DND-41 (cell line): ENCODE measurements at regions not wholly inside any gene's neighbourhood (a gene's known extent, or its start where the extent isn't known, plus 50 kb on each side); places are given as distances from the start of the nearest gene placed in this dataset.
"Not testable (repeated sequence)": the region's sequence is repeated elsewhere in the genome, so short reads cannot be mapped to it uniquely, and the experiment has no call there.

Experiments
- CTCF ChIP-seq: IDR thresholded peaks from 2 replicates; pipeline ENCODE4 v1.5.1; 2012; ENCODE audit warnings: borderline replicate concordance, low read length, moderate library complexity, mild to moderate bottlenecking; ENCODE audit not compliant: poor library complexity, severe bottlenecking; ENCODE audit errors: extremely low read depth
- EZH2 ChIP-seq: IDR thresholded peaks from 3 replicates; pipeline ENCODE4 v1.6.1; 2012; ENCODE audit warnings: borderline replicate concordance, low read depth, mild to moderate bottlenecking, moderate library complexity, low read length, inconsistent platforms; ENCODE audit not compliant: severe bottlenecking

DNA sequence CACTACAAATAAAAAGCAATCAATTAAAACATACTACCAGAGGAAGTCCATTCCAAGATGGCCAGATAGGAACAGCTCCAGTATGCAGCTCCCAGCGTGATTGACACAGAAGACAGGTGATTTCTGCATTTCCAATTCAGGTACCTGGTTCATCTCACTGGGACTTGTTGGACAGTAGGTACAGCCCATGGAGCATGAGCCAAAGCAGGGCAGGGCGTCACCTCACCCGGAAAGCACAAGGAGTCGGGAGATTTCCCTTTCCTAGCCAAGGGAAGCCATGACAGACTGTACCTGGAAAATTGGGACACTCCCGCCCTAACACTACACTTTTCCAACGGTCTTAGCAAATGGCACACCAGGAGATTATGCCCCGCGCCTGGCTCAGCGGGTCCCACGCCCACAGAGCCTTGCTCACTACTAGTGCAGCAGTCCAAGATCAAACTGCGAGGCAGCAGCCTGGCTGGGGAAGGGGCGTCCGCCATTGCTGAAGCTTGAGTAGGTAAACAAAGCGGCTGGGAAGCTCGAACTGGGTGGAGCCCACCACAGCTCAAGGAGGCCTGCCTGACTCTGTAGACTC is 106.0 kb downstream of the BUD13 start:
- TF ChIP-seq CTCF, EZH2: not testable (repeated sequence)
